ENCODE measurements at regions not wholly inside any gene's neighbourhood (a gene's known extent, or its start where the extent isn't known, plus 50 kb on each side); places are given as distances from the start of the nearest gene placed in this dataset.

- no peaks in the 10 kb centered on the region for H3K27me3 ChIP-seq (replicated peaks in 1 of 4; ENCODE audit: control extremely low read depth in 1 of 4, control insufficient read depth in 3 of 4, insufficient read depth in 4 of 4, low read length in 3 of 4)
- no CpG with 5 or more reads among the region's 2 CpGs for WGBS (ENCODE audit: insufficient coverage)
- no peaks in the 10 kb centered on the region for H3K4me1 ChIP-seq (ENCODE audit: control insufficient read depth in 2 of 2, insufficient read depth in 2 of 2, low read length in 2 of 2)
- POLR2A ChIA-PET, result no interaction called here
- DNase-seq (no peak), ATAC-seq (ENCODE audit: low read depth) (no peak)
- no peaks in the 10 kb centered on the region for H3K36me3 ChIP-seq (replicated peaks in 1 of 2; ENCODE audit: control extremely low read depth in 1 of 2, control insufficient read depth in 1 of 2, extremely low read depth in 1 of 2, insufficient read depth in 2 of 2, low read length in 1 of 2)
- Mint-ChIP-seq H3K4me1 (no peaks in the 10 kb centered on the region), H3K9me3 (ENCODE audit: insufficient read depth) (no peaks in the 10 kb centered on the region), H3K27ac (no peak overlapping the region), H3K4me3 (no peak overlapping the region), H3K27me3 (no peaks in the 10 kb centered on the region)
- no peaks in the 10 kb centered on the region for H3K9me3 ChIP-seq (ENCODE audit: control extremely low read depth in 1 of 3, control insufficient read depth in 2 of 3, insufficient read depth in 1 of 3, low read length in 2 of 3)
- CTCF ChIA-PET, result no interaction called here
- H3K4me2 ChIP-seq (replicated peaks; ENCODE audit: low read depth, low read length, poor library complexity, severe bottlenecking), result no peak overlapping the region
- no peaks in the 10 kb centered on the region for H3K79me2 ChIP-seq (ENCODE audit: control insufficient read depth, insufficient read depth, low read length)
- no peak for TF ChIP-seq CTCF (IDR thresholded peaks at IDR 0.05)
- TF ChIP-seq EZH2 (IDR thresholded peaks at IDR 0.05; ENCODE audit: borderline replicate concordance, insufficient read depth, low read depth, low read length, poor library complexity, severe bottlenecking), result no peak
- no peak overlapping the region for H3K9ac ChIP-seq (ENCODE audit: low read length)
- no peak overlapping the region for H3K4me3 ChIP-seq (ENCODE audit: control extremely low read depth in 1 of 5, extremely low read depth in 1 of 5, insufficient read depth in 1 of 5, low read depth in 2 of 5, low read length in 4 of 5)
- H2AFZ ChIP-seq (ENCODE audit: insufficient read depth, low read depth, low read length, poor library complexity, severe bottlenecking), result no peak overlapping the region
- no peaks in the 10 kb centered on the region for H4K20me1 ChIP-seq (ENCODE audit: control insufficient read depth, insufficient read depth, low read length, poor library complexity, severe bottlenecking)
- H3K27ac ChIP-seq (ENCODE audit: low read length in 2 of 2), result no peak overlapping the region
- intact Hi-C loops (cut with micrococcal nuclease), result no loop called here
These were observed 242.8 kb downstream of the LRRN1 start for GRCh38 chr3:4042070-4042469.

GRCh38 chr3:4042869-4043268 lies 243.6 kb downstream of the LRRN1 start:
- H3K27ac Mint-ChIP-seq, result no peak overlapping the region
- ATAC-seq (ENCODE audit: low read depth) (no peak), DNase-seq (no peak)
- no peak overlapping the region for H3K4me3 Mint-ChIP-seq
- ChIA-PET POLR2A (no interaction called here), CTCF (no interaction called here)
- no peaks in the 10 kb centered on the region for H3K4me1 Mint-ChIP-seq
- no peaks in the 10 kb centered on the region for H3K27me3 Mint-ChIP-seq
- H3K79me2 ChIP-seq (ENCODE audit: control insufficient read depth, insufficient read depth, low read length), result no peaks in the 10 kb centered on the region
- no peaks in the 10 kb centered on the region for H3K36me3 ChIP-seq (replicated peaks in 1 of 2; ENCODE audit: control extremely low read depth in 1 of 2, control insufficient read depth in 1 of 2, extremely low read depth in 1 of 2, insufficient read depth in 2 of 2, low read length in 1 of 2)
- H3K4me1 ChIP-seq (ENCODE audit: control insufficient read depth in 2 of 2, insufficient read depth in 2 of 2, low read length in 2 of 2), result no peaks in the 10 kb centered on the region
- no peak overlapping the region for H3K27ac ChIP-seq (ENCODE audit: low read length in 2 of 2)
- H2AFZ ChIP-seq (ENCODE audit: insufficient read depth, low read depth, low read length, poor library complexity, severe bottlenecking), result no peak overlapping the region
- no peak overlapping the region for H3K4me3 ChIP-seq (ENCODE audit: control extremely low read depth in 1 of 5, extremely low read depth in 1 of 5, insufficient read depth in 1 of 5, low read depth in 2 of 5, low read length in 4 of 5)
- no peak overlapping the region for H3K4me2 ChIP-seq (replicated peaks; ENCODE audit: low read depth, low read length, poor library complexity, severe bottlenecking)
- no peaks in the 10 kb centered on the region for H3K9me3 Mint-ChIP-seq (ENCODE audit: insufficient read depth)
- TF ChIP-seq CTCF (IDR thresholded peaks at IDR 0.05) (no peak), EZH2 (IDR thresholded peaks at IDR 0.05; ENCODE audit: borderline replicate concordance, insufficient read depth, low read depth, low read length, poor library complexity, severe bottlenecking) (no peak)
- H4K20me1 ChIP-seq (ENCODE audit: control insufficient read depth, insufficient read depth, low read length, poor library complexity, severe bottlenecking), result no peaks in the 10 kb centered on the region
- no peak overlapping the region for H3K9ac ChIP-seq (ENCODE audit: low read length)
- no peaks in the 10 kb centered on the region for H3K9me3 ChIP-seq (ENCODE audit: control extremely low read depth in 1 of 3, control insufficient read depth in 2 of 3, insufficient read depth in 1 of 3, low read length in 2 of 3)
- no peaks in the 10 kb centered on the region for H3K27me3 ChIP-seq (replicated peaks in 1 of 4; ENCODE audit: control extremely low read depth in 1 of 4, control insufficient read depth in 3 of 4, insufficient read depth in 4 of 4, low read length in 3 of 4)
- intact Hi-C loops (cut with micrococcal nuclease), result no loop called here
- WGBS (ENCODE audit: insufficient coverage), result 75% methylated on average over 2 of the region's 3 CpGs

Data from B cell (primary cell).